CD4-positive, alpha-beta T cell treated with Interleukin-10 for 1 hour (primary cell): ENCODE measurements at regions not wholly inside any gene's neighbourhood (a gene's known extent, or its start where the extent isn't known, plus 50 kb on each side); places are given as distances from the start of the nearest gene placed in this dataset.

ENCODE experiments used
- DNase-seq: peaks from one replicate; pipeline ENCODE4 v3.0.0-alpha.2; 2020

DNA sequence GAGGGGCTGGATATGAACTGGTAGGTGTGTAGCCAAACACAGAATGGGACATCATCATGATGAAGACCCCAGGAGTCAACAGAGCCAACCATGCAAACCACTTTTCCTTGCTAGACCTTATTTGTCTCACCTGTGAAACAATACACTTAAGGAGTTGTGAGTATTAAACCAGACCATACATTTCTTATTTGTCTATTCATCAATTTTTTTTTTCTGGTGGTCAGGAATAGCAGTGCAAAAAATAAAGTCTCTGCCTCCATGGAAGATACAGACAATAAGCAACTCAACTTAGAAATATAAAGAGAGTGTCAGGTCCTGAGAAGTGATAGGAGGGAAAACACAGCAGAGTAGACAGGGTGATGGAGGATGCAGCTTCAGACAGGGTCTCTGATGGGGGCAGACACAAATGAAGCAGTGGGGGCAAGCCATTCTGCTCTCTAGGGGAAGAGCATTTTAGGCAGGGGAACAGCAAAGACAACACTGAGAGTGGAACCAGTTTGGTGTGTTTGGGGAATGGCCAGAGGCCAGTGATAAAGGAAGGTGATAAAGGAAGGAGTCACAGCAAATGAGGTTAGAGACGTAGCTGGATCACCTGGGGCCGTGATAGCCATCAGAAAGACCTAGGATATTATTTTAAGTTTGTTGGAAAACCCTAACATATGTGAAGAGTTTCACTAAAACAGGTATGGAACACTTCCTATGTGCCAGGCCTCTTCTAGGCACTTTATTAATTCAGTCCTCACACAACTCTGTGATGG is 256.2 kb downstream of the MAN2A1 start:
- DNase-seq: no peak

DNA sequence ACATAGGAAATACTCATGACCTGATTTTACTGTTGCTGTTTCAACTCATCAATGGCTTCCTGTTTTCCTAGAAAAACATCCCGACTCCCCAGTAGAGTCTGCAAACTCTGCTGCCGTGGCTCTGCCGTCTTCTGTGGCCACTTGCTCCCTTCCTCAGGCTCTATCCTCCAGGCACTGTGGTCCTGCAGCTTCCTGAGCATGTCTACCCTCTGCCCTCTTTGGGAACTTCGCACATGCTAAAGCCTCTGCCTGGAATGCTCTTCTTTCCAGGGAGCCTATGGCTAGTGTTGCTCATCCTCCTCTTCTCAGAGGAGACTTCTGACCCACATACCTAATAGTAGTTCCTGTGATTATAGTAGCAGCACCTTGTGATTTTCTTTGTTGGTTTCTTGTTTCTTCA is 256.9 kb downstream of the MAN2A1 start:
- DNase-seq: no peak

GRCh38 chr5:109947667-109948066 is 257.9 kb downstream of the MAN2A1 start:
- DNase-seq: no peak

- DNase-seq: no peak
Measured at GRCh38 chr5:109950634-109951033, 260.9 kb downstream of the MAN2A1 start.

DNA sequence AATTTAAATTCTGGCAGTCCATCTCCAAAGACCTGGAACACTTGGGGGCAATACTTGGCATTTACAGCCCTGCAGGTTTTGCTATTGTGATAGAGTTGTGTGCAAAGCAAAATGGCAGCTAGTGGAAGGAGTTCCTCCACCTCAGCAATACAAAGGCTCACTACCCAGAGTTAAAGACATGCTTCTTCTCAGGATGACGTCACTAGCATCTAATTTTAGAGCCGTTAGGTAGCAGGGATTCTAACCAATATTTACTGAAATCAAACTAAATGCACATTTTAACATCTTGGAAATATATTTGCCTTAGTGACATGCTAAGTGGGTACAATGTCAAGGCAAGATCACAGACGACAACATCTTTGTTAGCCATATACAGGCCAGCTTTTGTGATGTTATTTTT is 261.6 kb downstream of the MAN2A1 start:
- no peak for DNase-seq

DNA sequence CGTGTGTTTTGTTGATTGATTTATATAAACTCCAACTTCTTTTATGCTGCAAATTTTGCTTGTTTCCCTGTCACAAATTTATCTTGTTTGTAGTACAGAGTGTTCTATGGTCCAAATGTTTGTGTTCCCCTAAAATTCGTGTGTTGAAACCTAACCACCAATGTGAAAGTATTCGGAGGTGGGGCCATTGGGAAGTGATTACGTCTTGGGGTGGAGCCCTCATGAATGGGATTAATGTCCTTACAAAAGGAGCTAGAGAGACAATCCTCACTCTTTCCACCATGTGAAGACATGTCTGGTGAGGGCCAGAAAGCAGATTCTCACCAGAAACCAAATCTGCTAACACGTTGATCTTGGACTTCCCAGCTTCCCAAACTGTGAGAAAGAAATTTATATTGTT is 262.0 kb downstream of the MAN2A1 start:
- no peak for DNase-seq

GRCh38 chr5:109953761-109954160 is 264.0 kb downstream of the MAN2A1 start:
- no peak for DNase-seq

- DNase-seq: no peak
Measured at GRCh38 chr5:109956884-109957283, 267.2 kb downstream of the MAN2A1 start.

DNA sequence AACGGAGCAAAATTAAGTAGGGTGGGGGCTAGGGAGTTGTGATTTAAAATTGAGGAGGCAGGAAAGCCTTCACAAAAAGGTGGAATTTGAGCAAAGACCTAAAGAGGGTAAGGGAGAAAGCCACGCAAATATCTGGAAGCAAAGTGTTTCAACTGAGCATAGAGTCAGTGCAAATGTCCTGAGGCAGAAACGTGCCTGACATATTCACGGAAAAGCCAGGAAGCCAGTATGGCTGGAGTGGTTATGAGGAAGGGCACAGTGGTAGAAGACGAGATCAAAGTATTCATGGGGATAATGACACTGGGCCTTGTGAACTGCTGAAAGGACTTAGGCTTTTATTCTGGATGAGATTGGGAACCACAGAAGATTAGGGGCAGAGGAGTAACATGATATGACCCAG is 268.4 kb downstream of the MAN2A1 start:
- DNase-seq: no peak

GRCh38 chr5:109959652-109960051 is 269.9 kb downstream of the MAN2A1 start:
- no peak for DNase-seq

- no peak for DNase-seq
Measured at GRCh38 chr5:109961751-109962150, 272.0 kb downstream of the MAN2A1 start.

DNA sequence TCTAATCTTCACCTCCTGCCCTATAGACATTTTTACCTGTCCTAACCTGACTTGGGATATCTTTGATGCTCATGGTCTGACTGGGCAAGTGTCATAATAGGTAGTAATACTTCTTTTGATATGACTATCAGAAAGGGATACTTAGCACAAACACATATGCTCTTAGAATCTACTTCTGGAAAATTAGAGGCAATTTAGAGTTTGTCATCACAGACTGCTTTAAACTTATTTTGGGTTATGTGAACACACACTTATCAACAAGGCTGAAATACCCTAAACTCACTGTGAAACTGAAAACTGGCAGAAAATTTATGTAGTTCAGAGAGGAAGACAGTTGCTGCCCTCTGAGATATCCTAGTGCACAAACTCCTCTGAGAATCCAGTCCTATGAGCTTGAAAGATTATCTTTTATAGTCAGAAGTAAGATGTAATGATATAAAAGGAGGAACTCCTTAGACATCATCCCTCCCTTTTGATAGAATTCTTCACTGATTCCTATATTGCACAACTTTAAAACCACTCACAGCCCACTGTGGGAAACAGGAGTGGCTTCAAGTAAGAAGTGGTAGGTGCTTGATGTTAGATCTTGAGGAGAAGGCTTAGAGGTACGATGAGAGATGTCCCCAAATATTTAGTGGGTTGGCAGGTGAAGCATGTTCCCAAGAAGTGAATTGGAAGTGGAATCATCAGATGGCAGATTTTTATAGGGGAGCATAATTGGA is 273.3 kb downstream of the MAN2A1 start:
- DNase-seq: no peak

GRCh38 chr5:109964136-109964535 is 274.4 kb downstream of the MAN2A1 start:
- DNase-seq: no peak

GRCh38 chr5:109965634-109966033 is 275.9 kb downstream of the MAN2A1 start:
- no peak for DNase-seq

DNA sequence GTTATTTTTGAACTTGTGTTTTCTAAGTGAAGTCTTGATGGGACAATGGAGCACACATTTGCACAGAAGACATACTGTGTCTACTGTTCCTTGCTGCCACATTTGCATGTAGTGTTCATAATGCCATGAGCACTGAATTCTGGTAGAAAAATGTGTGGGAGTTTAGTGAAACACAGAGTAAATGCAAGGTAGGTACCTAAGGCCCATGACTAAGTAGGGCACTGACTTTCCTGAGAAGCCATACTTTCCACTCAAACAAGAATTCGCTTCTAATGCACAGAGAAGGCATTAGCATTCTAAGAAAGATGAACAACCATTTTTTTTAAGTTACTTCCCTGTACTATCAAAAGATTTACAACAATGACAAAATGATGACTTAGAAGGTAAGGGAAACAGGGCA is 282.2 kb downstream of the MAN2A1 start:
- DNase-seq: no peak

GRCh38 chr5:109981979-109982378 is 292.3 kb downstream of the MAN2A1 start:
- no peak for DNase-seq

DNA sequence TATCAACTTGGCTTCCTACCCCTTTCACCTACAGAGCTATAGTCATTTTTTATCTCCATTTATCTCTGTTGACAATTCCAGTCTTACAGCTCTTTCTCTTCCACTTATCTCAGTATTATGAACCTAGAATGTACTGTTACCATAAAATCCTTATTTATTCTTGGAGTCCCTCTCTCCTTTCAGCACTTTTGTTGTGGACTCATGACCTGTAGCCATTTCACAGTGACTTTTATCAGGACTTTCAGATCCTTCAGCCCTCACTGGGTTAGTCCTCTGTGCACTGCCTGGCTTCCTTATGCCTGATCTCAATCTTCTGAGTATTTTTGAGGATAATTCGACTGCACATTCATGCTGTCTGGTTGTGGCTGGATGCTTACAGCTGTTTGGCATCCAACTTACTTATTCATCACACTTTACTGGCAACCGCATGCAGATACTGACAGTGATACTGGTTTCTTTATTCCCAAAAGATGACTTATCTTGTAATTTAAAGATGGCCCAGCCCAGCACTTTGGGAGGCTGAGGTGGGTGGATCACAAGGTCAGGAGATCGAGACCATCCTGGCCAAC is 293.3 kb downstream of the MAN2A1 start:
- DNase-seq: no peak

DNA sequence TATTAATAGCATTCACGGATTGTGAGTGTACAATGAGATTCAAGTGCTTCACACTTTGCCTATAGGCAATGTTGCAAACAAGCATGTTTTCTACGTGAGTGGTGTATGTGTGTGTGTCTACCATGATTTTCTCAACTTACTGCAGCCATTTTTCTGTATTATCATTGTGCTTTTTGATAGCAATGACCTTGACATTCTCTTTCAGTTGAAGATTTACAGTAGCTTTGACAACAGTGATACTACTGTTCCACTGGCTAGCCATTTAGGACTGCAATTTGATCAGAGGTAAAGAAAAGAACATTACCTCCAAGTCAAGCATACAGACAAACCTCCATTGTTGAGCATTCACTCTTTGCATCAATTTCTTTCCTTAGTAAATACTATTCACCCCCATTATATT is 297.0 kb downstream of the MAN2A1 start:
- DNase-seq: no peak

GRCh38 chr5:109987355-109987754 is 297.6 kb downstream of the MAN2A1 start:
- DNase-seq: no peak

GRCh38 chr5:109987970-109988369 is 298.2 kb downstream of the MAN2A1 start:
- no peak for DNase-seq

DNA sequence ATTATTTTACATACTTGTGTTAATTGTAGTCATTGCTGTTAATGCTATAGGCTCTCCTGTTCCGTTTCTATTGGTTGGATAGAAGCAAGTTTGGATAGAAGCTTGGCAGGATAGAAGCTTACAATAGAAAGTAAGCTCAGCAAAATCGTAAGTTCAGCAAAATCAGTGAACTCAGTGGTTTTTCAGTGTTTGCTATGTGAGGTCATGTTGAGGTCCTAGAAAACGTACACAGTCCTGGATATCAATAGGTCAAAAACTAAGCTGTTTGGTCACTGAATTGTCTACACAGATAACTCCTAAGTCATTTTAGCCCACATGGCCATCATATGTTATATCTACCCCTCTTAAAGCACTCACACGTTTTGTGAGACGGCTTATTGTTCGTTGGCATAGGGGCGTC is 299.4 kb downstream of the MAN2A1 start:
- DNase-seq: no peak

GRCh38 chr5:109989994-109990722 is 300.4 kb downstream of the MAN2A1 start:
- no peak for DNase-seq

DNA sequence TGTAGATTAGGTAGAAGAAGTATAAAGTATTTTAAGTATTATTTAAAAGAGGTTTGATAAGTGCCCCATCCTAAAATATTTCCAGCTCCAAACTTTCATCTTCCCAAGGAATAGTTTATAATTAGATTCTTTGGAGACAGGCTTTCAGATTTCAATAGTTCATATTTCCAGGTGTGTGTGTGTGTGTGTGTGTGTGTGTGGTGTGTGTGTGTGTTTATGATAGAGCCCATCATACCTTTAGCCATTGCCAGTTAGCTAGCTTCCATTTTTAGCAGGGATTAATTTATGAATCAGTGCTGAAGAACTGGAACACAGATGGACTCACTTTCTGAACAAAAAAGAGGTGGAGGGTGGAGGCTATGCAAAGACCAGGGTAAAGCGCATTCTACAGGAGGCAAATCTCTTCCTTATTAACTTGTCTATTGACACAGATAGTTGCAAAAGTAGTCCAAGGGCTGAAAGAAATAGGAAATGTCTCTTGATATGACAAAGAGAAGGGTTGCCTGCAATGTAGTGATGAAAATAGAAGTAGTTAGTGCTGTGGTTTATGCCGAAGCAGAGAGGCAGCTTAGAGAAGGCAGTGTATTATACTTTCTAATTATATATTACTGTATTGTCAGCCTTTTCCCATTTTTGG is 301.1 kb downstream of the MAN2A1 start:
- no peak for DNase-seq
